ENCODE measurements at regions not wholly inside any gene's neighbourhood (a gene's known extent, or its start where the extent isn't known, plus 50 kb on each side); places are given as distances from the start of the nearest gene placed in this dataset.

DNA sequence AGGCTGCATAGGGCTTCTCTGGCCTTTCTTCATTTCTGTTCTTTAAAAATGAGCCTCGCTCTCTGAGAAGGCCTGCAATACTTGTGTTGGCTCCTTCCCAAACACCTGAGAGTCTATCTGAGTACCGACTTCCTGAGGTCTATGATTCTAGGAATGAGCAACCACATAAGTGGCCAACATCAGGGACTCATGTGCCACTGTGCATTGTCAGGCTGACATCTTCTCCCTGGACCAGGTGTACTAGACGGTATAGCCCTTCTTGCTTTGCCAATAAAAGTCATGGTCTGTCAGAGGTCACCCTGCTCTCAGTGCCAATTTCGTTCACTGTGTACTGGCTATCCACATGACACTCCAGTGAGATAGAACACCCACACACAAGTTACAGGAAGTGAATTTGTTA is 67.4 kb upstream of the EPHA5 start:
- DNase-seq (ENCODE audit: extremely low read depth in 1 of 2, low read depth in 1 of 2): no peak

GRCh38 chr4:65724973-65725372 is 54.7 kb upstream of the EPHA5 start:
- no peak for DNase-seq (ENCODE audit: extremely low read depth in 1 of 2, low read depth in 1 of 2)

Data from activated CD8-positive, alpha-beta memory T cell treated with anti-CD3 and anti-CD28 coated beads for 1 hour (primary cell).